PC-9 (cell line): ENCODE measurements at regions not wholly inside any gene's neighbourhood (a gene's known extent, or its start where the extent isn't known, plus 50 kb on each side); places are given as distances from the start of the nearest gene placed in this dataset.

Source experiments
- EZH2 ChIP-seq: fragments of 200-600 bp; sonication (generic); IDR thresholded peaks from 2 replicates; pipeline ENCODE4 v1.8.0; 2017; ENCODE audit warnings: antibody characterized with exemption, low read depth
- TF ChIP-seq, protein P1 (sequence below): fragments of 200-600 bp; sonication (generic); conservative IDR thresholded peaks from 2 replicates; pipeline ENCODE4 v1.6.1; 2017; ENCODE audit warnings: mixed run types, antibody characterized with exemption, mild to moderate bottlenecking, moderate library complexity

DNA sequence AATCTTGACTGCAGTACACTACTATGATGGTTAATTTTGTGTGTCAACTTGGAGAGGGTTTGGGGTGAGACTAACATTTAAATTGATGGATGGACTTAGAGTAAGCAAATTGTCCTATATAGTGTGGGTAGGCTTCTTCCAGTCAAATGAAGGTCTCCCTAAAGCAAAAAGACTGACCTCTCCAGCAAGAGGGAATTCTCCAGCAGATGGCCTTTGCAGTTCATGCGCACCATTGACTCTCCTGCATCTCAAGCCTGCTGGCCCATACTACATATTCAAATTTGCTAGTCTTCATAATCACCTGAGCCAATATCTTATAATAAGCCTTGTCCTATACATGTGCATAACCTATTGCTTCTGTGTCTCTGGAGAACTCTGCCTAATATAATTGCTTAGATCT, 260.2 kb downstream of the RERGL start:
- TF ChIP-seq EZH2: no peak
- TF ChIP-seq, protein P1, sequence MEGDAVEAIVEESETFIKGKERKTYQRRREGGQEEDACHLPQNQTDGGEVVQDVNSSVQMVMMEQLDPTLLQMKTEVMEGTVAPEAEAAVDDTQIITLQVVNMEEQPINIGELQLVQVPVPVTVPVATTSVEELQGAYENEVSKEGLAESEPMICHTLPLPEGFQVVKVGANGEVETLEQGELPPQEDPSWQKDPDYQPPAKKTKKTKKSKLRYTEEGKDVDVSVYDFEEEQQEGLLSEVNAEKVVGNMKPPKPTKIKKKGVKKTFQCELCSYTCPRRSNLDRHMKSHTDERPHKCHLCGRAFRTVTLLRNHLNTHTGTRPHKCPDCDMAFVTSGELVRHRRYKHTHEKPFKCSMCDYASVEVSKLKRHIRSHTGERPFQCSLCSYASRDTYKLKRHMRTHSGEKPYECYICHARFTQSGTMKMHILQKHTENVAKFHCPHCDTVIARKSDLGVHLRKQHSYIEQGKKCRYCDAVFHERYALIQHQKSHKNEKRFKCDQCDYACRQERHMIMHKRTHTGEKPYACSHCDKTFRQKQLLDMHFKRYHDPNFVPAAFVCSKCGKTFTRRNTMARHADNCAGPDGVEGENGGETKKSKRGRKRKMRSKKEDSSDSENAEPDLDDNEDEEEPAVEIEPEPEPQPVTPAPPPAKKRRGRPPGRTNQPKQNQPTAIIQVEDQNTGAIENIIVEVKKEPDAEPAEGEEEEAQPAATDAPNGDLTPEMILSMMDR: no peak
